ENCODE measurements at regions not wholly inside any gene's neighbourhood (a gene's known extent, or its start where the extent isn't known, plus 50 kb on each side); places are given as distances from the start of the nearest gene placed in this dataset.

GRCh38 chr6:122283884-122284283, 115.6 kb upstream of the HSF2 start:
- TF ChIP-seq TAF1 (IDR thresholded peaks at IDR 0.05; ENCODE audit: borderline replicate concordance, insufficient read depth, low read length) = no peak
- no peak for TF ChIP-seq FOXP2 (optimal IDR thresholded peaks at IDR 0.05; ENCODE audit: borderline replicate concordance, extremely low read depth, extremely low read length, insufficient read depth)
- TF ChIP-seq REST (IDR thresholded peaks at IDR 0.05; ENCODE audit: insufficient read depth in 1 of 2, low read depth in 2 of 2, low read length in 2 of 2) = no peak
- no peak for TF ChIP-seq POLR2AphosphoS5 (IDR thresholded peaks at IDR 0.05; ENCODE audit: low read depth, low read length)
- no peak for TF ChIP-seq SIN3A (IDR thresholded peaks at IDR 0.05; ENCODE audit: borderline replicate concordance, insufficient read depth, low read length)

All from PFSK-1 (cell line).